ENCODE measurements at regions not wholly inside any gene's neighbourhood (a gene's known extent, or its start where the extent isn't known, plus 50 kb on each side); places are given as distances from the start of the nearest gene placed in this dataset.

GRCh38 chr6:50984135-50984534, 165.5 kb downstream of the TFAP2B start:
- no peaks in the 10 kb centered on the region for H3K27me3 ChIP-seq (ENCODE audit: control insufficient read depth, extremely low read depth, insufficient read depth, low read length)
- H3K36me3 ChIP-seq (ENCODE audit: control insufficient read depth in 2 of 2, extremely low read depth in 1 of 2, insufficient read depth in 2 of 2, low read length in 2 of 2): no peaks in the 10 kb centered on the region
- no peaks in the 10 kb centered on the region for H4K20me1 ChIP-seq (ENCODE audit: control insufficient read depth, extremely low read depth, insufficient read depth, low read length)
- no peak overlapping the region for H3K9ac ChIP-seq (ENCODE audit: control insufficient read depth, extremely low read depth, insufficient read depth, low read length)
- dilution Hi-C loops (cut with MboI; ENCODE audit: extremely low pct_ligation_motif_present, low sequenced_read_pairs): no loop called here
- no peak overlapping the region for H3K27ac ChIP-seq (ENCODE audit: control insufficient read depth, insufficient read depth, low read length)
- H3K9me1 ChIP-seq (ENCODE audit: control insufficient read depth, extremely low read depth, insufficient read depth, low read length): no peaks in the 10 kb centered on the region
- no peak overlapping the region for H2AFZ ChIP-seq (ENCODE audit: control insufficient read depth, low read length)
- no peaks in the 10 kb centered on the region for H3K4me1 ChIP-seq (ENCODE audit: control insufficient read depth, extremely low read depth, insufficient read depth, low read length)
- H3K9me3 ChIP-seq (ENCODE audit: control insufficient read depth, low read depth, low read length): no peaks in the 10 kb centered on the region
- TF ChIP-seq EZH2 (IDR thresholded peaks at IDR 0.05; ENCODE audit: low read length) (no peak), CTCF (optimal IDR thresholded peaks at IDR 0.05 in 1 of 3, IDR thresholded peaks at IDR 0.05 in 1 of 3, conservative IDR thresholded peaks at IDR 0.05 in 1 of 3; ENCODE audit: extremely low read depth in 1 of 3, insufficient read depth in 2 of 3, low read length in 3 of 3) (no peak)
- no peaks in the 10 kb centered on the region for H3K79me2 ChIP-seq (ENCODE audit: control insufficient read depth, insufficient read depth, low read length)
- no peak overlapping the region for H3K4me3 ChIP-seq (ENCODE audit: control insufficient read depth in 2 of 3, extremely low read depth in 1 of 3, insufficient read depth in 2 of 3, low read depth in 1 of 3, low read length in 3 of 3)
- DNase-seq (ENCODE audit: low read depth, low spot score): no peak
- FAIRE-seq: no peak
- no peak overlapping the region for H3K4me2 ChIP-seq (ENCODE audit: control insufficient read depth, extremely low read depth, insufficient read depth, low read depth, low read length)

GRCh38 chr6:50986319-50986718, 167.6 kb downstream of the TFAP2B start:
- H3K4me3 ChIP-seq (ENCODE audit: control insufficient read depth in 2 of 3, extremely low read depth in 1 of 3, insufficient read depth in 2 of 3, low read depth in 1 of 3, low read length in 3 of 3): no peak overlapping the region
- H3K9ac ChIP-seq (ENCODE audit: control insufficient read depth, extremely low read depth, insufficient read depth, low read length): no peak overlapping the region
- no peaks in the 10 kb centered on the region for H3K36me3 ChIP-seq (ENCODE audit: control insufficient read depth in 2 of 2, extremely low read depth in 1 of 2, insufficient read depth in 2 of 2, low read length in 2 of 2)
- no peak overlapping the region for H3K4me2 ChIP-seq (ENCODE audit: control insufficient read depth, extremely low read depth, insufficient read depth, low read depth, low read length)
- no peaks in the 10 kb centered on the region for H3K4me1 ChIP-seq (ENCODE audit: control insufficient read depth, extremely low read depth, insufficient read depth, low read length)
- FAIRE-seq (no peak), DNase-seq (ENCODE audit: low read depth, low spot score) (no peak)
- no peaks in the 10 kb centered on the region for H3K27me3 ChIP-seq (ENCODE audit: control insufficient read depth, extremely low read depth, insufficient read depth, low read length)
- H2AFZ ChIP-seq (ENCODE audit: control insufficient read depth, low read length): no peak overlapping the region
- dilution Hi-C loops (cut with MboI; ENCODE audit: extremely low pct_ligation_motif_present, low sequenced_read_pairs): no loop called here
- H3K79me2 ChIP-seq (ENCODE audit: control insufficient read depth, insufficient read depth, low read length): no peaks in the 10 kb centered on the region
- no peak overlapping the region for H3K27ac ChIP-seq (ENCODE audit: control insufficient read depth, insufficient read depth, low read length)
- no peaks in the 10 kb centered on the region for H3K9me3 ChIP-seq (ENCODE audit: control insufficient read depth, low read depth, low read length)
- H3K9me1 ChIP-seq (ENCODE audit: control insufficient read depth, extremely low read depth, insufficient read depth, low read length): no peaks in the 10 kb centered on the region
- TF ChIP-seq EZH2 (IDR thresholded peaks at IDR 0.05; ENCODE audit: low read length): no peak
- TF ChIP-seq CTCF (optimal IDR thresholded peaks at IDR 0.05 in 1 of 3, IDR thresholded peaks at IDR 0.05 in 1 of 3, conservative IDR thresholded peaks at IDR 0.05 in 1 of 3; ENCODE audit: extremely low read depth in 1 of 3, insufficient read depth in 2 of 3, low read length in 3 of 3): no peak
- H4K20me1 ChIP-seq (ENCODE audit: control insufficient read depth, extremely low read depth, insufficient read depth, low read length): no peaks in the 10 kb centered on the region

Data from keratinocyte (primary cell).